Mesothelial cell of epicardium (in vitro differentiated cells): ENCODE measurements at regions not wholly inside any gene's neighbourhood (a gene's known extent, or its start where the extent isn't known, plus 50 kb on each side); places are given as distances from the start of the nearest gene placed in this dataset.

ENCODE experiments used
- DNase-seq, 2 experiments: peaks; one replicate each; pipeline ENCODE4 v3.0.0; 2021; ENCODE audit warnings: low spot score in 2 of 2; ENCODE audit not compliant: unreplicated experiment in 2 of 2
- H3K27ac Mint-ChIP-seq: 2 replicates; pipeline ENCODE4 v1.8.0; 2021; ENCODE audit warnings: mixed read lengths
- H3K27me3 Mint-ChIP-seq: 2 replicates; pipeline ENCODE4 v1.8.0; 2021; ENCODE audit warnings: low read depth, mixed read lengths
- H3K36me3 Mint-ChIP-seq: 2 replicates; pipeline ENCODE4 v1.8.0; 2021; ENCODE audit warnings: mixed read lengths
- H3K4me1 Mint-ChIP-seq: 2 replicates; pipeline ENCODE4 v1.8.0; 2021; ENCODE audit warnings: mixed read lengths
- H3K4me3 Mint-ChIP-seq: 2 replicates; pipeline ENCODE4 v1.8.0; 2021; ENCODE audit warnings: mild to moderate bottlenecking, moderate library complexity, mixed read lengths
- H3K9me3 Mint-ChIP-seq: 2 replicates; pipeline ENCODE4 v1.8.0; 2021; ENCODE audit warnings: mixed read lengths
- CTCF ChIP-seq: fragments of 200-600 bp; sonication (generic); IDR thresholded peaks from one replicate; pipeline ENCODE4 v1.5.0; 2021; ENCODE audit warnings: antibody characterized with exemption; ENCODE audit not compliant: unreplicated experiment

GRCh38 chr2:83874066-83874465 is 585.0 kb downstream of the SUCLG1 start:
- TF ChIP-seq CTCF: no peak
- no peak overlapping the region for H3K4me3 Mint-ChIP-seq
- H3K9me3 Mint-ChIP-seq: peaks cover 60% of the 10 kb centered on the region
- H3K4me1 Mint-ChIP-seq: no peaks in the 10 kb centered on the region
- no peaks in the 10 kb centered on the region for H3K27me3 Mint-ChIP-seq
- no peak for DNase-seq
- H3K36me3 Mint-ChIP-seq: peaks cover 13% of the 10 kb centered on the region
- H3K27ac Mint-ChIP-seq: no peak overlapping the region

DNA sequence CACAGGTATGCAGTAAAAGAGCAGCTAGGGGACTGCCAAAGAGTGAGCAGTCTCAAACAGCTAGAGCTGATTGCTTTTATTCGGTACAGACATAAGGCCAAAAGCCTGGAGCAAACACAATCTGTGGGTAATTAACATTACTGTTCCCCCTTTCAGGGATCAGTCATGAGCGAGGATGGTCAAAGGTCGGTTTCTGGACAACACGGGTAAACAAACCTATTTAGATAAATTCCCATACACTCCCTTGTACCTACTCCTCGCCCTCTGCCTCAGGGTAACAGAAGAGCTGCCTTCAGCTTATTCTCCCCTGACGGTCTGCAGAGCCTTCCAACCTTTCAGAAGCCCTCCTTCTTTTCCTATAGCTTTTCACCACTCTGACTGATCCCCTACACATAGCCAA is 586.0 kb downstream of the SUCLG1 start:
- Mint-ChIP-seq H3K4me3 (no peak overlapping the region), H3K27ac (no peak overlapping the region), H3K27me3 (no peaks in the 10 kb centered on the region), H3K4me1 (no peaks in the 10 kb centered on the region), H3K36me3 (peaks cover 7% of the 10 kb centered on the region), H3K9me3 (peaks cover 50% of the 10 kb centered on the region)
- no peak for DNase-seq
- TF ChIP-seq CTCF: no peak

DNA sequence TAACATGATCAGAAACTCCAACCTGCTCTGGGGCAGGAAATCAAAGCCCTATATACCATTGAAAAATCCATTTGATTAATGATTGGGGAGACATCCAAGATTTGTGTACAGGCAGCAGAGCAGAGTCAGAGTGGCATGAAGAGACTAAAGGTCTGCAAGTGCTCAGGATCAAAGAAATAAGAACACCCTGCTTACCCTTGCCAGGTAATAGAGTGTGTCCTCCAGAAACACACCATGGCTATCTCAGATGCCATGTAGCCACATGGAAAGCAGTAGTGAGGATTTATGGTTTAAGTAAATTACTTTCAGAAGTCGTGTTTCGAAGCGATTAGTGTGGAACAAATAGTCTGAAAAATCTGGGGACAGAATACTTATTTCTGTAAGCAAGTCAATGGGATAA is 592.9 kb downstream of the SUCLG1 start:
- Mint-ChIP-seq H3K4me3 (no peak overlapping the region), H3K9me3 (peaks cover 3% of the 10 kb centered on the region), H3K4me1 (no peaks in the 10 kb centered on the region), H3K36me3 (no peaks in the 10 kb centered on the region), H3K27ac (no peak overlapping the region), H3K27me3 (peaks cover 2% of the 10 kb centered on the region)
- no peak for TF ChIP-seq CTCF
- DNase-seq: no peak

DNA sequence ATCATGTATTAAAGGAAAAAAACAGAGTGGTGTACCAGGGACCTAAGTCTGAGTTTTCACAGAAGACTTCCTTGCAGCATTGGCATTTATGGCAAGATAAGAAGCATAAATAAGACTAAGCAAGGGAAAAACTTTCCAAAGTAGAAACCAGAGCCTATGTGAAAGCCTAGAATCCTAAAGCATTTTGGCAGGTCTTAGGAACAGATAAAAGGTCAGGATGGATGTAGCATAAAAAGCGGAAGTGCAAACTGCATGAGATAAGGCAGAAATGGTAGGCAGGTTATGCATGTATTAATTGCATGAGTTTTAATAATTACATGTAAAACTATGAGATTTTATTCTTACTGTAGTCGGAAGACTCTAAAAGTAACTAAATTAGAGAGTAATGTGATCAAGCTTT is 596.5 kb downstream of the SUCLG1 start:
- DNase-seq: no peak
- Mint-ChIP-seq H3K36me3 (no peaks in the 10 kb centered on the region), H3K4me1 (peaks cover 2% of the 10 kb centered on the region), H3K4me3 (no peak overlapping the region), H3K27ac (no peak overlapping the region), H3K27me3 (peaks cover 2% of the 10 kb centered on the region), H3K9me3 (peaks cover 3% of the 10 kb centered on the region)
- TF ChIP-seq CTCF: no peak

DNA sequence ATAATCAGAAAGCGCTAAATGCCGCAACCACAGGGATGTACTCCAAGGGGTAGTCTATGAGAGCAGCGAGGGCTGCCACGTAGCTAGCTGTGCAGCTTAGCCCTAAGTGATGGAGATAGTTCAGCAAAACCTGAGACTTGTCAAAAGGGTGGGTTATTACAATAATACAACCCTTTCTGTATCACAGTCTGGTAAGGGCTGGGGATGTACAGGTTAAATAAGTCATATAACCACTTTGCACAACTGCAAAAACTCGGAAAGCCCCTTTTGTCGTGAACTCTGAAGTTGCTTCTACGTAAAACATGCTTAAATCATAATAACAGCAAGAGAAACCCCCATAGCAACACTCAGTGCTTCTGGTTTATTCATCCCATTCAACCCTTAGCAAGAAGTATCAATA is 598.8 kb downstream of the SUCLG1 start:
- no peak overlapping the region for H3K4me3 Mint-ChIP-seq
- H3K9me3 Mint-ChIP-seq: peaks cover 14% of the 10 kb centered on the region
- no peaks in the 10 kb centered on the region for H3K36me3 Mint-ChIP-seq
- DNase-seq: no peak
- H3K4me1 Mint-ChIP-seq: peaks cover 2% of the 10 kb centered on the region
- no peak for TF ChIP-seq CTCF
- no peak overlapping the region for H3K27ac Mint-ChIP-seq
- peaks cover 2% of the 10 kb centered on the region for H3K27me3 Mint-ChIP-seq

DNA sequence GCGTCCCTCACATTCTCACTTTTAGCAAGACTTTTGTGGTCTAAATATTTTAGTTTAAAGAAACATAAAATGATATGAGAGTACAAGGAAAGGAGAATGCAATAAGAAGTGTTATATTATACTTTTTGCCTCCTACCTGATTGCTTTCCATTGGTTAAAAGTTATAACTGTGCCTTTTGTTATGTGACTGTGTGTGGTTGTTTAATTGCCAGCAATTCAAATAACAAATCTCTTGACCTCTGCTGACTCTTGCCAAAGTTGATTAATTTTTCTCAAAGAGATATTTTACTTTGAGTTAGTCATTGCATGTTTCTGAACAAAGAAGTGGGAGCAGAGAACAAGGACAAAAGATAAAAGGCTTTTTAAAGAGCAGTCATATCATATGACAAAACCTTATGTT is 599.5 kb downstream of the SUCLG1 start:
- no peak for TF ChIP-seq CTCF
- no peak overlapping the region for H3K27ac Mint-ChIP-seq
- no peak for DNase-seq
- peaks cover 2% of the 10 kb centered on the region for H3K4me1 Mint-ChIP-seq
- peaks cover 14% of the 10 kb centered on the region for H3K9me3 Mint-ChIP-seq
- no peak overlapping the region for H3K4me3 Mint-ChIP-seq
- peaks cover 2% of the 10 kb centered on the region for H3K27me3 Mint-ChIP-seq
- no peaks in the 10 kb centered on the region for H3K36me3 Mint-ChIP-seq
